WTC11 (cell line): ENCODE measurements at regions not wholly inside any gene's neighbourhood (a gene's known extent, or its start where the extent isn't known, plus 50 kb on each side); places are given as distances from the start of the nearest gene placed in this dataset.

Source experiments
- ATAC-seq: fragments of 200-7000 bp; cut with Tn5 transposase; 2 replicates; pipeline ENCODE4 v1.10.0; 2021; ENCODE audit warnings: mild to moderate bottlenecking, moderate library complexity
- CTCF ChIA-PET: fragments of 300-600 bp; sonication (Branson Sonifier 250); formaldehyde crosslinking; loops from one replicate; lab custom pipeline; 2021; ENCODE audit warnings: antibody characterized with exemption; lab: Charles Lee
- POLR2A ChIA-PET: fragments of 350-600 bp; sonication (Branson Sonifier 250); formaldehyde crosslinking; loops from one replicate; lab custom pipeline; 2021; ENCODE audit warnings: antibody characterized with exemption; lab: Charles Lee
- DNase-seq: peaks from one replicate; pipeline ENCODE4 v3.0.0; 2021; ENCODE audit warnings: low spot score
- H3K27ac Mint-ChIP-seq: 2 replicates; pipeline ENCODE4 v1.8.0; 2021; ENCODE audit warnings: mixed read lengths
- H3K27me3 Mint-ChIP-seq: 2 replicates; pipeline ENCODE4 v1.8.0; 2021; ENCODE audit warnings: low read depth, mild to moderate bottlenecking, moderate library complexity, mixed read lengths
- H3K36me3 Mint-ChIP-seq: 2 replicates; pipeline ENCODE4 v1.8.0; 2021; ENCODE audit warnings: mixed read lengths
- H3K4me1 Mint-ChIP-seq: 2 replicates; pipeline ENCODE4 v1.8.0; 2022; ENCODE audit warnings: mixed read lengths
- H3K4me3 Mint-ChIP-seq: 2 replicates; pipeline ENCODE4 v1.8.0; 2021; ENCODE audit warnings: mild to moderate bottlenecking, moderate library complexity, mixed read lengths
- H3K9me3 Mint-ChIP-seq: 2 replicates; pipeline ENCODE4 v1.8.0; 2021; ENCODE audit warnings: mixed read lengths
- ATF1 ChIP-seq: sonication (generic); formaldehyde crosslinking; IDR thresholded peaks from 2 replicates; pipeline ENCODE4 v1.8.1; 2023; ENCODE audit warnings: mild to moderate bottlenecking, moderate library complexity, missing genetic modification reagents
- ATF6 ChIP-seq: sonication (generic); formaldehyde crosslinking; IDR thresholded peaks from 2 replicates; pipeline ENCODE4 v1.8.1; 2023; ENCODE audit warnings: mild to moderate bottlenecking, missing genetic modification reagents
- CDX4 ChIP-seq: fragments of 250-450 bp; sonication (Bioruptor Pico); IDR thresholded peaks from 2 replicates; pipeline ENCODE4 v1.9.0; 2021; ENCODE audit warnings: moderate library complexity, mild to moderate bottlenecking, inconsistent platforms, borderline replicate concordance
- CREB1 ChIP-seq: sonication (generic); formaldehyde crosslinking; IDR thresholded peaks from 2 replicates; pipeline ENCODE4 v1.8.0; 2023; ENCODE audit warnings: mild to moderate bottlenecking, missing genetic modification reagents
- EMX1 ChIP-seq: fragments of 250-450 bp; sonication (Bioruptor Pico); IDR thresholded peaks from 2 replicates; pipeline ENCODE4 v1.8.0; 2021; ENCODE audit warnings: mild to moderate bottlenecking
- FOXK1 ChIP-seq: sonication (generic); formaldehyde crosslinking; IDR thresholded peaks from 2 replicates; pipeline ENCODE4 v1.8.0; 2022; ENCODE audit warnings: mild to moderate bottlenecking, moderate library complexity, missing genetic modification reagents
- GRHL2 ChIP-seq: fragments of 250-450 bp; sonication (Bioruptor Pico); IDR thresholded peaks from 2 replicates; pipeline ENCODE4 v1.8.0; 2022; ENCODE audit warnings: mild to moderate bottlenecking, moderate library complexity; ENCODE audit not compliant: insufficient replicate concordance, severe bottlenecking
- HMGA2 ChIP-seq: fragments of 250-450 bp; sonication (Bioruptor Pico); IDR thresholded peaks from 2 replicates; pipeline ENCODE4 v1.4.0; 2021; ENCODE audit warnings: mild to moderate bottlenecking, moderate library complexity
- NR1H2 ChIP-seq: sonication (generic); formaldehyde crosslinking; IDR thresholded peaks from 2 replicates; pipeline ENCODE4 v1.9.0; 2021; ENCODE audit warnings: mild to moderate bottlenecking, moderate library complexity, missing genetic modification reagents
- OVOL2 ChIP-seq: fragments of 250-450 bp; sonication (Bioruptor Pico); IDR thresholded peaks from 2 replicates; pipeline ENCODE4 v1.9.0; 2021; ENCODE audit warnings: mild to moderate bottlenecking, borderline replicate concordance
- PREB ChIP-seq: sonication (generic); formaldehyde crosslinking; IDR thresholded peaks from 2 replicates; pipeline ENCODE4 v1.8.1; 2022; ENCODE audit warnings: mild to moderate bottlenecking, missing genetic modification reagents, moderate library complexity, borderline replicate concordance
- RELA ChIP-seq: sonication (generic); formaldehyde crosslinking; IDR thresholded peaks from 2 replicates; pipeline ENCODE4 v1.8.1; 2022; ENCODE audit warnings: missing genetic modification reagents, mild to moderate bottlenecking, borderline replicate concordance
- RORB ChIP-seq: fragments of 250-450 bp; sonication (Bioruptor Pico); IDR thresholded peaks from 2 replicates; pipeline ENCODE4 v1.9.0; 2021; ENCODE audit warnings: mild to moderate bottlenecking
- USF1 ChIP-seq: sonication (generic); formaldehyde crosslinking; IDR thresholded peaks from 2 replicates; pipeline ENCODE4 v1.8.0; 2022; ENCODE audit warnings: mild to moderate bottlenecking, missing genetic modification reagents
- ZNF512 ChIP-seq: sonication (generic); formaldehyde crosslinking; IDR thresholded peaks from 2 replicates; pipeline ENCODE4 v1.8.1; 2022; ENCODE audit warnings: missing genetic modification reagents, borderline replicate concordance
- TF ChIP-seq, protein P1 (sequence below): sonication (generic); formaldehyde crosslinking; IDR thresholded peaks from 2 replicates; pipeline ENCODE4 v1.8.0; 2023; ENCODE audit warnings: missing genetic modification reagents
- TF ChIP-seq, protein P2 (sequence below): fragments of 200-600 bp; IDR thresholded peaks from 2 replicates; pipeline ENCODE4 v1.8.0; 2022; ENCODE audit warnings: antibody characterized with exemption
- TF ChIP-seq, protein P3 (sequence below): sonication (generic); formaldehyde crosslinking; IDR thresholded peaks from 2 replicates; pipeline ENCODE4 v1.8.0; 2022; ENCODE audit warnings: mild to moderate bottlenecking, missing genetic modification reagents
- TF ChIP-seq, protein P4 (sequence below): sonication (generic); formaldehyde crosslinking; IDR thresholded peaks from 2 replicates; pipeline ENCODE4 v1.8.1; 2022; ENCODE audit warnings: low read depth, missing genetic modification reagents, borderline replicate concordance

- H3K27me3 Mint-ChIP-seq = no peaks in the 10 kb centered on the region
- no peak for DNase-seq
- TF ChIP-seq RELA (CRISPR knock-in tag) (no peak), ZNF512 (CRISPR knock-in tag) (no peak), NR1H2 (no peak), FOXK1 (CRISPR knock-in tag) (no peak), USF1 (CRISPR knock-in tag) (no peak), CREB1 (CRISPR knock-in tag) (no peak)
- TF ChIP-seq, all 79 proteins: peak for 0
- H3K36me3 Mint-ChIP-seq = peaks cover 2% of the 10 kb centered on the region; the same call in 1 of the 2 replicates
- H3K9me3 Mint-ChIP-seq = peaks cover 11% of the 10 kb centered on the region; the same call in 1 of the 2 replicates
- no peak overlapping the region for H3K27ac Mint-ChIP-seq
- H3K4me1 Mint-ChIP-seq = no peaks in the 10 kb centered on the region
- POLR2A ChIA-PET = no interaction called here
- CTCF ChIA-PET = no interaction called here
- H3K4me3 Mint-ChIP-seq = no peak overlapping the region
- ATAC-seq = no peak
Observed at GRCh38 chr14:62420847-62421246, 624.4 kb downstream of the KCNH5 start.

DNA sequence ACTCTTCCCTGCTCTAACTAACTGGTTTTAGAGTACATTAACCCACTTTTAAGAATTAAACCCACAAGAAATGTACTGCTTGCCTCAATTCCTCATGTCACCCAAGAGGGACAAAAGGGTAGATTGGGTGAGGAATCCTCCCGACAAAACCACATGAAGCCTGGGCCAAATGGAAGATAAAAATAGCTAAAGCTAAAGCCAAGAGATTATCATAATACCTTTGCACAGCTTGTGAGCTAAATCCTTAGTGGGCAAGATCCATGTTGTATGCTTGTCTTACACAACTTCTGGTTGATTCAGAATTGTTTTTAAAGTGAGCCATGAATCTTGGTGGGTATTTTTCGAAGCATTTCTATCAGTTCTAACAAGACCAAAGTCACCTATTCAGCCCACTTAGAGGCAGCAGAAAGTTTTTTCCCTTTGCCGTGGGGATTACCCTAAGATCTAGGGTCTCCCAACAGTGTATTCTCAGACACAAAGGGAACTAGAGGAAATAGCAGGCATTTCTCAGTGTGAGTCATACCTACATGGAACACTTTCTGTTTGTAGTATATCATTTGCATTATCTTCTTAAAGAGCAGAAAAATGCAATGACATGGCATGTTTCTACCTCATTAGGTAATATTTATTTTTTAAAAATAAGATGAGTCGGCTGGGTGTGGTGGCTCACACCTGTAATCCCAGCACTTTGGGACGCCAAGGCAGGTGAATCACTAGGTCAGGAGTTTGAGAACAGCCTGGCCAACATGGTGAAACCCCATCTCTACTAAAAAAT lies 616.6 kb downstream of the KCNH5 start:
- POLR2A ChIA-PET = no interaction called here
- Mint-ChIP-seq H3K9me3 (peaks cover 63% of the 10 kb centered on the region), H3K36me3 (peaks cover 21% of the 10 kb centered on the region), H3K4me1 (0 out of 2 replicates have a peak, but pooled peaks cover 4% of the 10 kb centered on the region), H3K4me3 (no peak overlapping the region), H3K27ac (no peak overlapping the region), H3K27me3 (no peaks in the 10 kb centered on the region)
- CTCF ChIA-PET = no interaction called here
- DNase-seq = no peak
- ATAC-seq = no peak
- no peak for TF ChIP-seq OVOL2
- TF ChIP-seq, protein P1, sequence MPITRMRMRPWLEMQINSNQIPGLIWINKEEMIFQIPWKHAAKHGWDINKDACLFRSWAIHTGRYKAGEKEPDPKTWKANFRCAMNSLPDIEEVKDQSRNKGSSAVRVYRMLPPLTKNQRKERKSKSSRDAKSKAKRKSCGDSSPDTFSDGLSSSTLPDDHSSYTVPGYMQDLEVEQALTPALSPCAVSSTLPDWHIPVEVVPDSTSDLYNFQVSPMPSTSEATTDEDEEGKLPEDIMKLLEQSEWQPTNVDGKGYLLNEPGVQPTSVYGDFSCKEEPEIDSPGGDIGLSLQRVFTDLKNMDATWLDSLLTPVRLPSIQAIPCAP (CRISPR knock-in tag) = no peak
- no peak for TF ChIP-seq ZNF512 (CRISPR knock-in tag)
- TF ChIP-seq, protein P2, sequence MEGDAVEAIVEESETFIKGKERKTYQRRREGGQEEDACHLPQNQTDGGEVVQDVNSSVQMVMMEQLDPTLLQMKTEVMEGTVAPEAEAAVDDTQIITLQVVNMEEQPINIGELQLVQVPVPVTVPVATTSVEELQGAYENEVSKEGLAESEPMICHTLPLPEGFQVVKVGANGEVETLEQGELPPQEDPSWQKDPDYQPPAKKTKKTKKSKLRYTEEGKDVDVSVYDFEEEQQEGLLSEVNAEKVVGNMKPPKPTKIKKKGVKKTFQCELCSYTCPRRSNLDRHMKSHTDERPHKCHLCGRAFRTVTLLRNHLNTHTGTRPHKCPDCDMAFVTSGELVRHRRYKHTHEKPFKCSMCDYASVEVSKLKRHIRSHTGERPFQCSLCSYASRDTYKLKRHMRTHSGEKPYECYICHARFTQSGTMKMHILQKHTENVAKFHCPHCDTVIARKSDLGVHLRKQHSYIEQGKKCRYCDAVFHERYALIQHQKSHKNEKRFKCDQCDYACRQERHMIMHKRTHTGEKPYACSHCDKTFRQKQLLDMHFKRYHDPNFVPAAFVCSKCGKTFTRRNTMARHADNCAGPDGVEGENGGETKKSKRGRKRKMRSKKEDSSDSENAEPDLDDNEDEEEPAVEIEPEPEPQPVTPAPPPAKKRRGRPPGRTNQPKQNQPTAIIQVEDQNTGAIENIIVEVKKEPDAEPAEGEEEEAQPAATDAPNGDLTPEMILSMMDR = no peak
- TF ChIP-seq, protein P3, sequence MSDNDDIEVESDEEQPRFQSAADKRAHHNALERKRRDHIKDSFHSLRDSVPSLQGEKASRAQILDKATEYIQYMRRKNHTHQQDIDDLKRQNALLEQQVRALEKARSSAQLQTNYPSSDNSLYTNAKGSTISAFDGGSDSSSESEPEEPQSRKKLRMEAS (CRISPR knock-in tag) = no peak
- TF ChIP-seq EMX1 (CRISPR knock-in tag) = no peak
- no peak for TF ChIP-seq CDX4 (CRISPR knock-in tag)
- no peak for TF ChIP-seq PREB (CRISPR knock-in tag)
- TF ChIP-seq ATF6 (CRISPR knock-in tag) = no peak
- no peak for TF ChIP-seq ATF1 (CRISPR knock-in tag)
- TF ChIP-seq HMGA2 = no peak
- TF ChIP-seq GRHL2 (CRISPR knock-in tag) = no peak
- TF ChIP-seq RORB (CRISPR knock-in tag) = no peak
- TF ChIP-seq, protein P4, sequence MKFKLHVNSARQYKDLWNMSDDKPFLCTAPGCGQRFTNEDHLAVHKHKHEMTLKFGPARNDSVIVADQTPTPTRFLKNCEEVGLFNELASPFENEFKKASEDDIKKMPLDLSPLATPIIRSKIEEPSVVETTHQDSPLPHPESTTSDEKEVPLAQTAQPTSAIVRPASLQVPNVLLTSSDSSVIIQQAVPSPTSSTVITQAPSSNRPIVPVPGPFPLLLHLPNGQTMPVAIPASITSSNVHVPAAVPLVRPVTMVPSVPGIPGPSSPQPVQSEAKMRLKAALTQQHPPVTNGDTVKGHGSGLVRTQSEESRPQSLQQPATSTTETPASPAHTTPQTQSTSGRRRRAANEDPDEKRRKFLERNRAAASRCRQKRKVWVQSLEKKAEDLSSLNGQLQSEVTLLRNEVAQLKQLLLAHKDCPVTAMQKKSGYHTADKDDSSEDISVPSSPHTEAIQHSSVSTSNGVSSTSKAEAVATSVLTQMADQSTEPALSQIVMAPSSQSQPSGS (CRISPR knock-in tag) = no peak
